ACC112 (cell line): ENCODE measurements at regions not wholly inside any gene's neighbourhood (a gene's known extent, or its start where the extent isn't known, plus 50 kb on each side); places are given as distances from the start of the nearest gene placed in this dataset.

Source experiments
- H2AFZ ChIP-seq: fragments of 200-600 bp; sonication (generic); one replicate; pipeline ENCODE4 v1.6.0; 2017; ENCODE audit warnings: antibody characterized with exemption, low read length; ENCODE audit not compliant: unreplicated experiment
- H3K27ac ChIP-seq: fragments of 200-600 bp; sonication (generic); 2 replicates; pipeline ENCODE4 v1.5.1; 2014; ENCODE audit warnings: low read depth, mild to moderate bottlenecking, antibody characterized with exemption, low read length, moderate library complexity
- H3K27me3 ChIP-seq: fragments of 200-600 bp; sonication (generic); 2 replicates; pipeline ENCODE4 v1.6.1; 2014; ENCODE audit warnings: mild to moderate bottlenecking, antibody characterized with exemption, low read length, moderate library complexity, mixed read lengths; ENCODE audit not compliant: insufficient read depth
- H3K36me3 ChIP-seq: fragments of 200-600 bp; sonication (generic); 2 replicates; pipeline ENCODE4 v1.6.1; 2016; ENCODE audit warnings: mild to moderate bottlenecking, antibody characterized with exemption, low read length, moderate library complexity, mixed read lengths; ENCODE audit not compliant: insufficient read depth
- H3K4me1 ChIP-seq: fragments of 200-600 bp; sonication (generic); one replicate; pipeline ENCODE4 v1.6.1; 2016; ENCODE audit warnings: low read length, mixed read lengths; ENCODE audit not compliant: insufficient read depth, unreplicated experiment, control insufficient read depth
- H3K4me3 ChIP-seq: fragments of 200-600 bp; sonication (generic); 2 replicates; pipeline ENCODE4 v1.5.1; 2014; ENCODE audit warnings: mild to moderate bottlenecking, low read depth, low read length
- H3K79me2 ChIP-seq: fragments of 200-600 bp; sonication (generic); one replicate; pipeline ENCODE4 v1.6.0; 2016; ENCODE audit warnings: low read length; ENCODE audit not compliant: control insufficient read depth, unreplicated experiment, insufficient read depth

DNA sequence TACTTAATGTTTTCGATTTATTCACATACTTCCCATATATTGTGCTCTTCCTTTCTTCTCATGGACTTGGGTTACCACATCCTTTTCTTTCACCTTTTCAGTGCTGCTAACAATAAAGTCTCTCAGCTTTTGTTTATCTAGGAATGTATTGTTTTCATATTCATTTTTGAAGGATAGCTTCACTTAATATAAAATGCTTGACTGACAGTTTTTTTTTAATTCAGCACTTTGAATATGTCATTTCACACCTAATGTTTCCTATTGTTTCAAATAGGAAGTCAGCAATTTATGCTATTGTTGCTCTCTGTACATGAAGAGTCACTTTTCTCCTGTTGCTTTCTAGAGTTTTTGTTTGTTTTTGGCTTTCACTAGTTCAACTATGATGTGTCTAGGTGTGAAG lies 738.3 kb upstream of the STXBP6 start:
- no peaks in the 10 kb centered on the region for H3K27me3 ChIP-seq
- H3K4me1 ChIP-seq = no peaks in the 10 kb centered on the region
- no peaks in the 10 kb centered on the region for H3K36me3 ChIP-seq
- no peak overlapping the region for H3K27ac ChIP-seq
- H3K79me2 ChIP-seq = no peaks in the 10 kb centered on the region
- H3K4me3 ChIP-seq = no peak overlapping the region
- H2AFZ ChIP-seq = no peak overlapping the region

DNA sequence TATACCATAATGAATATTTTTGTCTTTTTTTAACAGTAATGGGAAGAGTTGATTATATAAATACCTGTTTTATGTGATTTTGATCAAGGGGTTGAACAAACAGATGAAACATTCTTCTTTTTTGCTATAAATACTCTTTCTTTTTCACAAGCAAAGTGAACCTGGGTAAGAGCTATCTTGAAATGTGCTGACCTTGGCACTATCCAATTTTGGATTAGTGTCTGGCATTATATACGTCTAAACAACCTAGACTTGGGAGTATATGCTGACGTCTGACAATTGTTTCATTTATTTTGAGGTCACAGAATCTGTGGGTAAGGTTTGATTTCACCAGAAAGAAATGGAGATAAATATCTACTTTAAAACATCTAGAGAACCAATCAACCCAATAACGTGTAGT lies 716.0 kb upstream of the STXBP6 start:
- Histone ChIP-seq H2AFZ (no peak overlapping the region), H3K36me3 (no peaks in the 10 kb centered on the region)

DNA sequence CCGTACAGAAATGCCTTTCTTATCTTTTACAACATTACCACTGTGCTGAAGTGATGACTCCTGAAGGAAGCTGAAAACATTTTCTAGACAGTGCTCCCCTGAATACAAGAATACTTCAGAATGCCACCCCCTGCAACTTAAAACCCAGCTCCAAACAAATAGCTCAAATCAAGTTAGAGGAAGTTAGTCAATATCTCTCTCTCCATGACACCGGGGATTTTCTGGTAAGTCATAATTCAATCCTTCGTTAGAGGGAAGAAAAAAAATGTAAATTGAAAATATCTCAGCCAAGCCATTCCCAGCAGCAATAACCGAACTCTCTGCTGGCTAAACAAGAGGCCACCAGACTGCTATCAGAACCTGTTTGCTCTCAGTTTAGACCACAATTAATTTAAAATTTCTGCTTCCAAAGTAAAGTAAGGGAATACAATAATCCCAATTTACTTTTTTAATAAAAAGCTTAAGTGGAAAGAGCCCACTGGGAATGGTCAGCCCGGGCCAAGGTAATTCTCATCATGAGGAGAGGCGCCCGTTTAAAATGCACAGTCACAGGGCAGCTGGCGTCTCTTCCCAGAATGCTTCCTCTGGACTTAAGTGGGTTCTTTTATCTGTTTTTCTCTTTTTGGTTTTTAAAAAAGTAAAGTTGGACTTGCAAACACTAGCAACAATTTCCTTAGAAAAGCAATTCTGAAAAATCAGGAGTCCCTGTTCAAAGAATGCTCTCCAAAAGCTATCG lies 710.1 kb upstream of the STXBP6 start:
- Histone ChIP-seq H3K27me3 (no peaks in the 10 kb centered on the region), H3K4me1 (no peaks in the 10 kb centered on the region), H3K79me2 (no peaks in the 10 kb centered on the region), H3K36me3 (no peaks in the 10 kb centered on the region), H2AFZ (no peak overlapping the region), H3K4me3 (no peak overlapping the region), H3K27ac (no peak overlapping the region)

More for the DNA sequence above, 716.0 kb upstream of the STXBP6 start:
- no peaks in the 10 kb centered on the region for H3K79me2 ChIP-seq
- H3K4me1 ChIP-seq = no peaks in the 10 kb centered on the region
- no peak overlapping the region for H3K4me3 ChIP-seq
- H3K27ac ChIP-seq = no peak overlapping the region
- no peaks in the 10 kb centered on the region for H3K27me3 ChIP-seq

DNA sequence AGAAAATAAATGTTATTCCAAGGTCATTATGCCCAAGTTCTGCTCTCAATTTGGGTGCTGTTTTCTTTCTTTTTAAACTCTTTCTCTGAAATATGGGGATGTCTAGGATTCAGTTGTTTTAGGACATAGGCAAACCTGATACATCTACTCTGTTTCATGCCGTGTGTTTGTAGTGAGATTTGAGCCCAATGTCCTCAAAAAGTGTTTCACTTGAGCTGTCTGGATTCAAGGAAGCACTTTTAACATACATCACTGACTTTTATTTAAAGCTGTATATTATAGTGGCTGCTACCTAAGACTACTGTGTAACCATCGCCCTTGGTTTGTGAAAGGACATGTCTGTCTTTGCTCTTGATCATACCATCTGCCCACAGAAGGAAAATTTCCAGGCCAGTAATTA lies 709.3 kb upstream of the STXBP6 start:
- H3K27ac ChIP-seq = no peak overlapping the region

DNA sequence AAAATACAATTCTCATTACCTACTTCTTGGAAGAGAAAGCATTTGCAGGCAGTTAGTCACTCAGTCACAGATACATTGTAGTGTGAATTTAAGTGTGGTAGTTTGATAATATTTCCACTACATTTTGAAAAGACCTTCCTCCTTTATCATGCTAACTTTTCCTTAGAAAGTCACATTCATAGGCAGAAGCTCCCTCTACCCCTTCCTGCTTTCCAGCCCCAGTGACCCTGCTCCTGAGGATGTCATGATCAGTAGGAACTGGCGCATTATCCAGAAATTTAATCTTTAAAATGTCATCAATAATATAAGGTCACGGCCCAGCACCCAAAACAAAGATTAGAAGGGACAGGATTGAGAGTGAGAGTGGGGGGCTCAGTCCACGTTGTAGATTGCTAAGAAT lies 707.4 kb upstream of the STXBP6 start:
- Histone ChIP-seq H3K27ac (no peak overlapping the region), H3K4me3 (no peak overlapping the region), H3K79me2 (no peaks in the 10 kb centered on the region), H3K27me3 (no peaks in the 10 kb centered on the region), H2AFZ (no peak overlapping the region), H3K4me1 (no peaks in the 10 kb centered on the region), H3K36me3 (no peaks in the 10 kb centered on the region)

More for the DNA sequence above, 709.3 kb upstream of the STXBP6 start:
- Histone ChIP-seq H3K4me3 (no peak overlapping the region), H3K4me1 (no peaks in the 10 kb centered on the region), H2AFZ (no peak overlapping the region), H3K36me3 (no peaks in the 10 kb centered on the region), H3K27me3 (no peaks in the 10 kb centered on the region), H3K79me2 (no peaks in the 10 kb centered on the region)

DNA sequence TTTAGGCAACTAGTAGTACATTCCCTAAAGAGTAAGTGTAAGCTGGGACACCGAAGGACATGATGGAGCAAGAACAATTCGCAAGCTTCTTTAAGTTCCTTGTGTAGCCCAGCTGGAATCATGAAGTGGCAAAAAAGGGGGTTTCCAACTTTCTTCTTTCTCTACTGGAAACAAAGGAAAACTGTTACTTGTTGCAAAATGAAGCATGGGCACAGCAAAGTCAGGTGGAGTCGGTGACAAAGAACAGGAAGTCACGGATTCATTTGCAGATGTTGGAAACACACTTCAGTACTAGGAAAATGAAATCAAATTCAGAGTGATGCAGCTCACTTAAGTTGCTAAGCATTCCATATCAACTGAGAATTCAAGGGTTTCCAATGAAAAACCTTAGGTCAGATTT lies 706.9 kb upstream of the STXBP6 start:
- H3K36me3 ChIP-seq = no peaks in the 10 kb centered on the region
- H3K27me3 ChIP-seq = no peaks in the 10 kb centered on the region
- H3K27ac ChIP-seq = no peak overlapping the region
- H2AFZ ChIP-seq = no peak overlapping the region
- no peaks in the 10 kb centered on the region for H3K79me2 ChIP-seq
- H3K4me3 ChIP-seq = no peak overlapping the region
- H3K4me1 ChIP-seq = no peaks in the 10 kb centered on the region

DNA sequence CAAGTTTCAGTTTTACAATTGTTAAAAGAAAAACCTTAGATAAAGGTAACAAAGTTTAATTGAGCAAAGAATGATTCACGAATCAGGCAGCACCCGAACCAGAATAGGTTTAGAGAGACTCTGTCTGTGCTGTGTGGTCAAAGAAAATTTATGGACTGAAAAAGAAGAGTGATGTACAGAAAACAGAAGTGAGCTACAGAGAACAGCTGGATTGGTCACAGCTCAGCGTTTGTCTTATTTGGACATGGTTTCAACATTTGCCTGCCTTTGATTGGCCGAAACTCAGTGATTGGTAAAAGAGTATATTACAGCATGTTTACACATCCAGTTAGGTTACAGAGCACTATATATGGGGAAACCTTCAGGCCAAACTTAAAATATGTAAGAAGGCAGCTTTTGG lies 703.2 kb upstream of the STXBP6 start:
- H3K36me3 ChIP-seq = no peaks in the 10 kb centered on the region
- H3K4me1 ChIP-seq = no peaks in the 10 kb centered on the region
- no peaks in the 10 kb centered on the region for H3K79me2 ChIP-seq
- no peak overlapping the region for H3K27ac ChIP-seq
- H3K27me3 ChIP-seq = no peaks in the 10 kb centered on the region
- H2AFZ ChIP-seq = no peak overlapping the region
- H3K4me3 ChIP-seq = no peak overlapping the region

DNA sequence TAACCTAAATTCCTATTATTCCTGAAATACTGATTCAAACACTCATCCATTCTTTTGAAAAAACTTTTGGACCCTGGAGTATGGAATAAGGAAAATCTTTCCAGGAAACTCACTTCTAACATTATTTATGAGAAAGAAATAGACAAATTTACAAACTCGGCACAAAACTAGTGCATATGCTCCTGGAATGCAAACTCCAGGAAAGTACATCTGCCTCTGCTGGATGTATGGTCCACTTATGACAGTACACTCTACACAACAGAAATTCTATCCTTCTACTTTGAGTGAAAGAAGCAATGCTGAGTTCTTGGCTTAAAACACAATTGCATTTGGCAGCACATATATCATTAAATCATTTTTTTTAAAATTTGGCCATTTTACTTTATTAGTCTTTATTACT lies 700.5 kb upstream of the STXBP6 start:
- Histone ChIP-seq H3K27ac (no peak overlapping the region), H3K4me1 (no peaks in the 10 kb centered on the region), H3K79me2 (no peaks in the 10 kb centered on the region), H3K4me3 (no peak overlapping the region), H2AFZ (no peak overlapping the region), H3K36me3 (no peaks in the 10 kb centered on the region), H3K27me3 (no peaks in the 10 kb centered on the region)
